ENCODE measurements at regions not wholly inside any gene's neighbourhood (a gene's known extent, or its start where the extent isn't known, plus 50 kb on each side); places are given as distances from the start of the nearest gene placed in this dataset.

DNA sequence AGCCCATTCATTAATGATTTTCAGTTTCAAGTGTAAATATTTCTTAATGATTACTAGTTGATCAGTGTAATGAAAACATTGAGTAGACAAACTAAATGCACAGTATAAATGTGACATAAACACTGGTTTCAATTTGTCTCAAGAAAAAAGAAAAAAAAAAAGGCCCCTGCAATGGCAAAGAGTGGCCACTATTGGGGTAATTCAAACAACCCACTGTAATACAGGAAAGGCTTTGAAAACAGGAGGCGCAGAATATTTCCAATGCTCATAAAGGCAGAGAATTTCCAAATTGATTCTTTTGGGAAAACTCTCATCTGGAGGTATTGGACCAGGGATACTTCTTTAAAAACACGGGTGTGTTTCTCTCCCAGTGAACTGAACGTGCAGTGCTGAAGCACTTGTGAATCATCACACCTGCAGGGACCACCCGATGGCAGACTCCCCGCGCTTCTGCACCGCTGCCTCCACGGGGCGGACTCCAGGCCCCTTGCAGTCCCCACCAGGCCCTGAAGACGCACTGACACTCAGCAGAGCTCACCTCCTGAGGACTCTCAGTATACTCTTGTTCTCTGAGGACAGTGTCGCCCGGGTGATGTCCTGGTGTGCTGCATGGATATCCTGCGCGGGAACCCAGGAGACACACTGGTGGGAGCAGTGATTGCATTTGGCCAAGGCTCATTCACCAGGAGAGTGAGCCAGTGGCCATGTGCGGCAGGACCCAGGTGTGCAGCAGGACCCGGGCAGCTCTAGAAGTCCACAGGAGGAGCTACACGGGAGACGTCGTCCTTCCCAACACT is 227.6 kb upstream of the IRX4 start:
- no peak overlapping the region for H3K4me3 ChIP-seq (ENCODE audit: low read length)
- H4K20me1 ChIP-seq (ENCODE audit: insufficient read depth, low read length), result no peaks in the 10 kb centered on the region
- H3K27ac ChIP-seq (ENCODE audit: low read length), result no peak overlapping the region
- no peaks in the 10 kb centered on the region for H3K4me1 ChIP-seq (ENCODE audit: low read length)
- H3K4me2 ChIP-seq (ENCODE audit: low read length), result no peak overlapping the region
- H2AFZ ChIP-seq (ENCODE audit: low read depth, low read length), result no peak overlapping the region
- H3K79me2 ChIP-seq (ENCODE audit: low read length), result no peaks in the 10 kb centered on the region
- H3K9ac ChIP-seq (ENCODE audit: low read length), result no peak overlapping the region
- TF ChIP-seq, protein P1, sequence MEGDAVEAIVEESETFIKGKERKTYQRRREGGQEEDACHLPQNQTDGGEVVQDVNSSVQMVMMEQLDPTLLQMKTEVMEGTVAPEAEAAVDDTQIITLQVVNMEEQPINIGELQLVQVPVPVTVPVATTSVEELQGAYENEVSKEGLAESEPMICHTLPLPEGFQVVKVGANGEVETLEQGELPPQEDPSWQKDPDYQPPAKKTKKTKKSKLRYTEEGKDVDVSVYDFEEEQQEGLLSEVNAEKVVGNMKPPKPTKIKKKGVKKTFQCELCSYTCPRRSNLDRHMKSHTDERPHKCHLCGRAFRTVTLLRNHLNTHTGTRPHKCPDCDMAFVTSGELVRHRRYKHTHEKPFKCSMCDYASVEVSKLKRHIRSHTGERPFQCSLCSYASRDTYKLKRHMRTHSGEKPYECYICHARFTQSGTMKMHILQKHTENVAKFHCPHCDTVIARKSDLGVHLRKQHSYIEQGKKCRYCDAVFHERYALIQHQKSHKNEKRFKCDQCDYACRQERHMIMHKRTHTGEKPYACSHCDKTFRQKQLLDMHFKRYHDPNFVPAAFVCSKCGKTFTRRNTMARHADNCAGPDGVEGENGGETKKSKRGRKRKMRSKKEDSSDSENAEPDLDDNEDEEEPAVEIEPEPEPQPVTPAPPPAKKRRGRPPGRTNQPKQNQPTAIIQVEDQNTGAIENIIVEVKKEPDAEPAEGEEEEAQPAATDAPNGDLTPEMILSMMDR (IDR thresholded peaks at IDR 0.05; ENCODE audit: low read depth, low read length), result no peak
- TF ChIP-seq EZH2phosphoT487 (IDR thresholded peaks at IDR 0.05; ENCODE audit: low read depth), result no peak
- H3K9me3 ChIP-seq (ENCODE audit: insufficient read depth, low read length), result no peaks in the 10 kb centered on the region
- H3K27me3 ChIP-seq (ENCODE audit: low read depth, low read length), result no peaks in the 10 kb centered on the region
- H3K36me3 ChIP-seq (replicated peaks; ENCODE audit: low read depth, low read length), result no peaks in the 10 kb centered on the region

DNA sequence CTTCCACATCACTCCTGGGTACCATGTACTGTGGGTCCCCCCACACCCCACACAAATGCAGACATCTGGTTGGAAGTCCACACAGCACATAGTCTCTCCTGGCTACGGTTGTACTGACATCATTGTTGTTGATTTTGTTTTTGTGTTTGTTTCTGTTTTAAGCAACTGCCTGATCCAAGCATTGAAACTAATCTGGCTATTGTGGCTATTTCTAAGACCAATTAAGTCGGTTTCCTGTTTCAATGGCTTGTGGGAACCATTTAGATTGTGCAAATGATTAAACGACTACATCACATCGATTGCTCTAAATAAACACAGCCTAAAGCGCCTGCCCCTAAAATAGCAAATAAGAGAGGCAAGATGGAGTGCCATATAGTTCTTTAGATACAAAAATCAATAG is 226.8 kb upstream of the IRX4 start:
- no peak overlapping the region for H3K4me3 ChIP-seq (ENCODE audit: low read length)
- H3K9me3 ChIP-seq (ENCODE audit: insufficient read depth, low read length), result no peaks in the 10 kb centered on the region
- H3K4me2 ChIP-seq (ENCODE audit: low read length), result no peak overlapping the region
- H4K20me1 ChIP-seq (ENCODE audit: insufficient read depth, low read length), result no peaks in the 10 kb centered on the region
- no peak overlapping the region for H3K9ac ChIP-seq (ENCODE audit: low read length)
- H2AFZ ChIP-seq (ENCODE audit: low read depth, low read length), result no peak overlapping the region
- TF ChIP-seq EZH2phosphoT487 (IDR thresholded peaks at IDR 0.05; ENCODE audit: low read depth), result no peak
- TF ChIP-seq, protein P1 (IDR thresholded peaks at IDR 0.05; ENCODE audit: low read depth, low read length), result no peak
- H3K27ac ChIP-seq (ENCODE audit: low read length), result no peak overlapping the region
- no peaks in the 10 kb centered on the region for H3K27me3 ChIP-seq (ENCODE audit: low read depth, low read length)
- no peaks in the 10 kb centered on the region for H3K79me2 ChIP-seq (ENCODE audit: low read length)
- H3K4me1 ChIP-seq (ENCODE audit: low read length), result no peaks in the 10 kb centered on the region
- H3K36me3 ChIP-seq (replicated peaks; ENCODE audit: low read depth, low read length), result no peaks in the 10 kb centered on the region

DNA sequence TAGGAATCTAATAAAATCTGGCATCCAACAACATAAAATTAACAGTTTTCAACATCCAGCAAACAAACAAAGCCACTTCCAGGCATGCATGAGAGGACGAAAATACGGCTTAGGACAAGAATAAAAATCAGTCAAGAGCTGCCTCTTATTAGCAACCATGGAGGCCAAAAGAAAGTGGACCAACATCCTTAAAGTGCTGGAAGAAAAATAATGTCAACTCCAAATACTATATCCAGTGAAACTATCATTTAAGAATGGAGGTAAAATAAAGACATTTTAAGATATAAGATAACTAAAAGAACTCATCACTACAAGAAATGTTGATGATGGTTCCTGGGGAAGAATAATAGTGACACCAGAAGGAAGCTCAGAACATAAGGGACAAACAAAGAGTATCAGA is 224.0 kb upstream of the IRX4 start:
- Histone ChIP-seq H2AFZ (ENCODE audit: low read depth, low read length) (no peak overlapping the region), H4K20me1 (ENCODE audit: insufficient read depth, low read length) (no peaks in the 10 kb centered on the region), H3K9ac (ENCODE audit: low read length) (no peak overlapping the region), H3K4me3 (ENCODE audit: low read length) (no peak overlapping the region), H3K27me3 (ENCODE audit: low read depth, low read length) (no peaks in the 10 kb centered on the region), H3K9me3 (ENCODE audit: insufficient read depth, low read length) (no peaks in the 10 kb centered on the region), H3K27ac (ENCODE audit: low read length) (no peak overlapping the region), H3K4me2 (ENCODE audit: low read length) (no peak overlapping the region), H3K4me1 (ENCODE audit: low read length) (no peaks in the 10 kb centered on the region), H3K36me3 (replicated peaks; ENCODE audit: low read depth, low read length) (no peaks in the 10 kb centered on the region), H3K79me2 (ENCODE audit: low read length) (no peaks in the 10 kb centered on the region)
- no peak for TF ChIP-seq EZH2phosphoT487 (IDR thresholded peaks at IDR 0.05; ENCODE audit: low read depth)
- TF ChIP-seq, protein P1 (IDR thresholded peaks at IDR 0.05; ENCODE audit: low read depth, low read length), result no peak

DNA sequence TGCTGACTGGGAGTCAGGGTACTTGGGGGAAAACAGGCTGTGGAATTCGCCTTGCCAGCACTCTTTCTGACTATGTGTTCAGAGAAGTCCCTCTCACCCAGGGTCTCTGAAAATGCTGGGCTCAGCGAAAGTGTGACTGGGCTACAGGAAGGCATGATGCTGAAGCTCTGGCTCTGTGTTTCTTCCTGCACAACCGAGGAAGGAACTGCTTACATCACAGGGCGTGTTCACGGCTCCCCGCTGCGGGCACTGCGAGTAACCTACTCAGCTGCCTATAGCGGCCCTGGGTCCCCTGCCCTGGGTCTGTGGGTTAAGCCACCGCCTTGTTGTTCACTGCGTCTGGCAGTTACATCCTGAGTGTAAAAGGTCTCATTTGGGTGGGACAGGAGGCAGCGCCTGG is 222.4 kb upstream of the IRX4 start:
- H3K4me3 ChIP-seq (ENCODE audit: low read length), result no peak overlapping the region
- H3K9me3 ChIP-seq (ENCODE audit: insufficient read depth, low read length), result no peaks in the 10 kb centered on the region
- no peaks in the 10 kb centered on the region for H4K20me1 ChIP-seq (ENCODE audit: insufficient read depth, low read length)
- no peak overlapping the region for H3K4me2 ChIP-seq (ENCODE audit: low read length)
- H2AFZ ChIP-seq (ENCODE audit: low read depth, low read length), result no peak overlapping the region
- no peak overlapping the region for H3K27ac ChIP-seq (ENCODE audit: low read length)
- H3K9ac ChIP-seq (ENCODE audit: low read length), result no peak overlapping the region
- no peaks in the 10 kb centered on the region for H3K36me3 ChIP-seq (replicated peaks; ENCODE audit: low read depth, low read length)
- no peaks in the 10 kb centered on the region for H3K79me2 ChIP-seq (ENCODE audit: low read length)
- no peaks in the 10 kb centered on the region for H3K4me1 ChIP-seq (ENCODE audit: low read length)
- no peak for TF ChIP-seq EZH2phosphoT487 (IDR thresholded peaks at IDR 0.05; ENCODE audit: low read depth)
- TF ChIP-seq, protein P1 (IDR thresholded peaks at IDR 0.05; ENCODE audit: low read depth, low read length), result no peak
- no peaks in the 10 kb centered on the region for H3K27me3 ChIP-seq (ENCODE audit: low read depth, low read length)

Data from OCI-LY3 (cell line).